ENCODE measurements at regions not wholly inside any gene's neighbourhood (a gene's known extent, or its start where the extent isn't known, plus 50 kb on each side); places are given as distances from the start of the nearest gene placed in this dataset.

GRCh38 chrX:8403988-8404387 is 60.6 kb upstream of the VCX3B start:
- no peak for TF ChIP-seq POLR2A (IDR thresholded peaks at IDR 0.05)
- no peak for TF ChIP-seq CTCF (IDR thresholded peaks at IDR 0.05)

All from Peyer's patch (tissue), 4 donors.